Amygdala (tissue), 56 donors: ENCODE measurements at regions not wholly inside any gene's neighbourhood (a gene's known extent, or its start where the extent isn't known, plus 50 kb on each side); places are given as distances from the start of the nearest gene placed in this dataset.
A peak's percentile ranks its signal among the peaks of the same experiment; 100 is the strongest.

Source experiments
- DNase-seq, 56 donors: peaks; one replicate each; lab custom pipeline; 2025; lab: John Stamatoyannopoulos, UW

GRCh38 chr7:153886506-153887441 is 165.4 kb upstream of the DPP6 start:
- peak in 26 of 56 donors; percentile 8 to 57 (median 32) for DNase-seq

DNA sequence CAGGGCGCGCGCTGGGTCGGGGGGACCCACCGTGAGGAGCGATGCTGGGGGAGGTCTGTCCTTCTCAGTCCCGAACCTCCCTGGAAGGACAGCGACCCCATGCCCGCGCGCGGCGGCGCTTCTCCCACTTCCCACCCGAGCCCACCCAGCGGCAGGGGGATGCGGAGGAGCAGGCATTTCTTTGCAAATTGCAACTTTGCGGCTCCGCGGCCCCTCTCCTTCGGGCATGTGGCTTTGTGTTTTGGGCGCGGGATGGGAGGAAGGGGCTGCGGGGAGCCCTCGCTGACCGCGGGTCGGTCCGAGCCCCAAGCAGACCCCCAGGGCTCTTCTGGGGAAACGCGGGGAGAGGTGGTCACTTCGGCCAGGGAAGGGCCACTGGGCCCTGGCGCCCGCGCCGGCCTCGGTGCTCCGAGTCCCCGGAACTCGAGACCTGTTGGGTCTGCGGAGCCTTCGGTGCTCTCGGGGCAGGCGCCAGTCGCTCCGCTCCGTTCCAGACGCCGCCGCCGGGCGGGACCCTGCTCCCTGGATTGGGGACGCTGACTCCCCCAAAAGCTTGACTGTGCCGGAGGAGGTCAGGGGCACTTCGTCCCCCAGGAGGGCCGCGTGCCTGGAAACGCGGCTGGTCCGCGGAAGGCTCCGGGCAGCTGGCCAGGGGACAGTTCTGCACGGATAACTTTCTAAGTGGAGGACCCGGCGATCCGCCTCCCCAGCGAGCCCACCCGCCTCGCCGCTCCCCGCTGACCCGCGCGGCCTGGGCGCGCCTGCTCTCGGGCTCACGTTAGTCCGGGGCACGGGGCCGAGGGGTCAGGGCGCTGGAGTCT is 164.2 kb upstream of the DPP6 start:
- DNase-seq, result peak in 1 of 56 donors; percentile 22

- DNase-seq, result no peak
Observed at GRCh38 chr7:153891990-153892389, 160.2 kb upstream of the DPP6 start.

GRCh38 chr7:153902862-153903261 is 149.3 kb upstream of the DPP6 start:
- DNase-seq, result no peak

GRCh38 chr7:153912211-153912610 is 140.0 kb upstream of the DPP6 start:
- no peak for DNase-seq

DNA sequence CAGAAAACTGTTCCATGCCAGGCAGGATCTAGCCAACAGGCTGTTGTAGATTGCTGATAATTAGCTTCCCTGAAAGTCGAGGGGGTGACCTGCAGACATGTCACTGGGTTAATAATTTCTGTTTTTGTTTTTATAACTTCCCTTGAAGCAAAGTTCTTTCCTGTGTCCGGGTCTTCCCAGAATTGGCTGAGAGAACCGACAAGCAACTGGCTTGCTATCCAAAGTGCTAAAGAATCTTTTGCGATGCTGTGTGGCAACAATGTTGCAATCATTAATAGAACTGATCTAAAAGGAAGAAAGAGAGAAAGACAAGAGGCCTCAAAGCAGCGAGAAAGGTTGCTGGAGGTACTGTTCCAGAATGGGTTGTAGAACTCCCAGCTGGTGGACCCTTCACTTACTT is 132.1 kb upstream of the DPP6 start:
- no peak for DNase-seq

GRCh38 chr7:153920897-153921296 is 131.3 kb upstream of the DPP6 start:
- DNase-seq, result no peak

DNA sequence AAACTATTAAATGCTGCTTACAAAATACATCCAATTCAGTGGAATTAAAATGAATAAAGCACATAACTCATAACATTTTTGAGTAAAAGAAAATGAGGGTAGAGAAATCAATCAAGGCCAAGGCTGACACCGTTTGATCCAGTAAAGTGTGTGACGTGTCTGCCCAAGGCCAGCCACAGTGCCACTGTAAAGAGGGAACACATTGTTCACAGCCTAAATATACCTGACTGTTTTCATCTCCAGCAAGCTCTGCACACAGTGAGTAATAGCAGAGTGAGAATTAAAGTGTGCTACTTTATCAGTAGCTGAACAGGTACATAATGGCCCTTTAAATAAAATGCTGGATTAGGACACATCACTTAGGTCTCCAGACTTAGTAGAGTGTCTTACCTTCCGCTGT is 130.8 kb upstream of the DPP6 start:
- DNase-seq, result no peak

- DNase-seq, result no peak
Observed at GRCh38 chr7:153930696-153931095, 121.5 kb upstream of the DPP6 start.

- DNase-seq, result no peak
Observed at GRCh38 chr7:153934048-153934447, 118.2 kb upstream of the DPP6 start.

DNA sequence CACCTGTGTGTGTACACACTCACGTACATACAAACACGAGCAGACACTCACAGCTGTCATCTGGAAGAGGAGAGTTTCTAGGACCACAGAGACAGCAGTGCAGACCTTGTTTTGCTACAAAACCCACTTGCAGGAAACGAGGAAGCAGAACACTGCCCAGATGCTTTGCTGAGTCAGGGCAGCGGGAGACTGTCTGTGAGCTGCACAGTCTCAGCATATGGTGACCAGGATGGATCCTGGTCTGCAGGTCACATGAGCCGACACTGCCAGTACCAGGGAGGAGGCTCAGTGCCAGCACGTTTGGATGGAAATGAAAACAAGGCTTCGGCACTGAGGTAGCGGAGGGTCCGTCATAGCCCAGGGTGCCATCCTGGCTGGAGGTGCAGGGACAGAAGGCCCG is 117.6 kb upstream of the DPP6 start:
- DNase-seq, result no peak

GRCh38 chr7:153935095-153935494 is 117.1 kb upstream of the DPP6 start:
- peak in 1 of 56 donors; percentile 10 for DNase-seq

- no peak for DNase-seq
Observed at GRCh38 chr7:153938451-153938850, 113.7 kb upstream of the DPP6 start.

DNA sequence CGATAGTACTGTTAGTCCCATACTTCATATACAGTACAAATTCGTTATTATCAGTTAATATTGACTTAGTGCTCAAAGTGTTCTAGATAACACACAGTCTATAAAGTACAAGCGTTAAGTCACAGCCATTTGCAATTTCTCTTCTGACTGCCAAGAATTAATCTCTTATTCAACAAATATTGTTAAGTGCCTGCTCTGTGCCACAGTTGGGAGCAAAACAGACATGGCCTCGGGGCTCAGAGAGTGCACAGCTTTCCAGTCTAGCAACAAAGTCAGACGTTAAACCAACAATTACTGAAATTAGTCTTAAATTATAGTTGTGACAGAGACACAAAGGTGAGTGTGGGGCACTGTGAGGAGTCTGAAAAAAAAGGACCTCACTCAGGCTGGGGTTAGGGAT is 113.0 kb upstream of the DPP6 start:
- DNase-seq, result no peak

DNA sequence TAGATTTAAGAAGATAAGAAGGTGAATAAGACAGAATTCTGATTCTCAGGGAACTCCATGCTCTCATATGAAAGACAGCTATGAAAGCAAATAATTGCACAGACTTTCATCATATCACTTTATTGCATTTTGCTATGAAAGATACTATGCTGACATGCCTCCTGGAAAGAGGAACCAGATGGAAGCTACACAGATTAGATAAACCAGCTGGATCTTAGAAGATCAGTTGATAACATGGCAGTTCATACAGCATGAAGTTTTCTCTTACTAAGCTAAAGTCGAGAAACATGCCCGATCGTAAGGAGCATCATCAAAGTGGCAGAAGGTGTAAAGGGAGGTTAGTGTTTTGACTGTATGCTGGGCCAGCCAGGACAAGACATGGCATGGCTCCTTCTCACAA is 112.5 kb upstream of the DPP6 start:
- DNase-seq, result no peak

GRCh38 chr7:153941061-153941460 is 111.1 kb upstream of the DPP6 start:
- no peak for DNase-seq

DNA sequence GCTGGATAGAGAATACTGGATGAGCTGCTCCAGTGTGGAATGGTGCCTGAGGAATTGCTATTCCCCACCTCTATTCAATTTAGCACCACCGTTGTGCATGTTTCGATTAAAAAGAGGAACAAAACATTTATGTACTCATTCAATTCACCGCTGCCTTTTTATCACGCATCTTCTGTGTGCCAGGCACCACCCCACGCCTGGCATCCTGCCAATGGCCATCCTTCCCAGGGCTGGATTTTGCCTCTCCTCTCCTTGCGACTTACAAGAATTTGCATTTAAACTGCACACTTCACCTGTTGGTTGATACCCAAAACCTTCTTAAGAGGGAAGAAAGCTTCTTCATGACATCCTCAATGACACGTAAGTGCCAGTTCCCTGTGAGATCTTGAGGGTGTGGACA is 110.2 kb upstream of the DPP6 start:
- no peak for DNase-seq

- DNase-seq, result peak in 18 of 56 donors; percentile 3 to 62 (median 16)
Observed at GRCh38 chr7:153943457-153943856, 108.7 kb upstream of the DPP6 start.

DNA sequence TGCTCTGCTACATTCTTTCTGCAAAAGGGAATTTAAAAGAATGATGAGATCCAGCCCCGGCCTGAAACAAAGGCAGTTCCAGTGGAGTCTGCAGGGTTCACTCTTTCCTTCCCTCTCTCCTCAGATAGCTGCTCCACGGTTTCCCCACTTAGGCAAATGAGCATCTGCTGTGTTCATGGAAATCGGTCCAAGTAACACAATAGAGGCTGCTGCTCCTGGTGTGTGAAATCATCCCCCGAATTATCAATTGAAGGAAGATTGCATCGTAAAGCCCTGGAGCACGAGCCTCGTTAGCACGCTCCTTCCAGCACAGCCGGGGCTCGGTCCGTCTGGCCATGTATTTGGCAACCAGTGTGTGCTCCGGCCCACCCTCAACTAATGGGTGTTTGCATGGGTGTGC is 108.3 kb upstream of the DPP6 start:
- DNase-seq, result peak in 18 of 56 donors; percentile 5 to 62 (median 31)

DNA sequence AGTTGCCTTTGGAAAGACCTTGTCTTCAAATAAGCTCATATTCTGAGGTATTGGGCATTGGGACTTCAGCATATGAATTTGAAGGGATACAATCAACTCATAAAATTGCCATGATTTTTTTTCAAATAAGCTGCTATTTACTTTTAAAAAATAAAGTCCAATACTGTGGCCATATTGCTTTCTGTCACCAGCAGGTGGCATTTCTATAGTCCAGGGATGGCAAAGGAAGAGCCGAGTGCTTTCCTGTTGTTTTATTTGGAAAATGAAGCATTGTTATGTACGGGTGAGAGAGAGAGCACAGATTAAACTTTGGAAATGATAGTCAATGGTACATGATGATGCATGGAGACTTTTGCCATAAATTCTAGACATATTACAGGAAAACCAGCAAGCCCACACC is 104.1 kb upstream of the DPP6 start:
- DNase-seq, result no peak

DNA sequence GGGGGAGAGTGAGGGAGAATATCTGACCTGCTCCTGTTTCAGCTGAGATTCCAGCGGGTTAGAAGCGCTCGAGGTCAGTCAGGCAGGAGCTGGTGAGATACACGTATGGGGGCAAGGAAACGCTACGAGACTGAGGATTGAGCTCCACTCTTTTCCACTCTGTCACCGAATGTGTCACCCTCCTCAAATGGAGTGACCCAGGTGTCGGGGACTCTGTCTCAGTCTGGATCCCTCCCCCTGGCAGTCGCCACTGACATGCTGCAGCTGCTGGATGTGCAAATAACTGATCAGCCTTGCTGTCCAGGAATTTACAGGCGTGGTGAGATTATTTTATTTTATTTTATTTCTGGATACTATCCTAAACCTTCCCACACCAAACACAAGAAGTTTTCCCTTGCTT is 100.9 kb upstream of the DPP6 start:
- no peak for DNase-seq

GRCh38 chr7:153954477-153954876 is 97.7 kb upstream of the DPP6 start:
- DNase-seq, result no peak
